B cell (primary cell): ENCODE measurements at regions not wholly inside any gene's neighbourhood (a gene's known extent, or its start where the extent isn't known, plus 50 kb on each side); places are given as distances from the start of the nearest gene placed in this dataset.

Experiments
- ATAC-seq: fragments of 200-7000 bp; cut with Tn5 transposase; one replicate; pipeline ENCODE4 v1.10.0; 2021; ENCODE audit warnings: low read depth, mild to moderate bottlenecking, moderate number of reproducible peaks, moderate library complexity
- CTCF ChIA-PET: fragments of 350-600 bp; sonication (Branson Sonifier 250); formaldehyde crosslinking; loops from one replicate; lab custom pipeline; 2021; ENCODE audit warnings: antibody characterized with exemption, inconsistent platforms; lab: Charles Lee
- POLR2A ChIA-PET: fragments of 350-600 bp; sonication (Branson Sonifier 250); formaldehyde crosslinking; loops from one replicate; lab custom pipeline; 2021; ENCODE audit warnings: antibody characterized with exemption; lab: Charles Lee
- DNase-seq: peaks from one replicate; pipeline ENCODE4 v3.0.0; 2013
- H2AFZ ChIP-seq: 2 replicates; pipeline ENCODE4 v1.6.1; 2012; ENCODE audit warnings: mild to moderate bottlenecking, low read depth, low read length; ENCODE audit not compliant: insufficient read depth, poor library complexity, severe bottlenecking
- H3K27ac ChIP-seq, 2 donors: 1 replicate in 1 of 2; 2 replicates in 1 of 2; pipeline ENCODE4 v1.5.1; 2012 to 2013; ENCODE audit warnings: low read length in 2 of 2, mild to moderate bottlenecking in 2 of 2, moderate library complexity in 1 of 2
- H3K27me3 ChIP-seq, 4 experiments: fragments of 200-600 bp in 1 of 4; sonication (generic) in 1 of 4; replicated peaks in 1 of 4; 1 replicate in 2 of 4; 2 replicates in 2 of 4; pipeline versions ENCODE4 v1.6.1 to v1.7.0; 2013 to 2016; ENCODE audit warnings: low read length in 3 of 4, mild to moderate bottlenecking in 2 of 4, mixed read lengths in 1 of 4, moderate library complexity in 1 of 4; ENCODE audit not compliant: insufficient read depth in 4 of 4, control insufficient read depth in 3 of 4; ENCODE audit errors: control extremely low read depth in 1 of 4
- H3K36me3 ChIP-seq, 2 experiments: replicated peaks in 1 of 2; 1 replicate in 1 of 2; 2 replicates in 1 of 2; pipeline versions ENCODE4 v1.6.1 to v1.7.1; 2013; ENCODE audit warnings: low read length in 1 of 2; ENCODE audit not compliant: insufficient read depth in 2 of 2, control insufficient read depth in 1 of 2; ENCODE audit errors: control extremely low read depth in 1 of 2, extremely low read depth in 1 of 2
- H3K4me1 ChIP-seq, 2 donors: fragments of 200-600 bp in 1 of 2; sonication (generic) in 1 of 2; 1 replicate in 1 of 2; 2 replicates in 1 of 2; pipeline versions ENCODE4 v1.5.1 to v1.6.1; 2013 to 2017; ENCODE audit warnings: low read length in 2 of 2; ENCODE audit not compliant: control insufficient read depth in 2 of 2, insufficient read depth in 2 of 2
- H3K4me2 ChIP-seq: replicated peaks from 2 replicates; pipeline ENCODE3; 2012; ENCODE audit warnings: mild to moderate bottlenecking, low read depth, low read length; ENCODE audit not compliant: poor library complexity, severe bottlenecking
- H3K4me3 ChIP-seq, 5 experiments: fragments of 200-600 bp in 1 of 5; sonication (generic) in 1 of 5; 1 replicate in 3 of 5; 2 replicates in 2 of 5; pipeline versions ENCODE4 v1.5.1 to v1.7.0; 2011 to 2016; ENCODE audit warnings: low read length in 4 of 5, mild to moderate bottlenecking in 4 of 5, low read depth in 2 of 5, control low read depth in 1 of 5, moderate library complexity in 1 of 5; ENCODE audit not compliant: insufficient read depth in 1 of 5; ENCODE audit errors: control extremely low read depth in 1 of 5, extremely low read depth in 1 of 5
- H3K79me2 ChIP-seq: fragments of 200-600 bp; sonication (generic); one replicate; pipeline ENCODE4 v1.6.0; 2016; ENCODE audit warnings: low read length; ENCODE audit not compliant: control insufficient read depth, insufficient read depth
- H3K9ac ChIP-seq: fragments of 200-600 bp; sonication (generic); 2 replicates; pipeline ENCODE4 v1.6.1; 2017; ENCODE audit warnings: mild to moderate bottlenecking, low read length, moderate library complexity
- H3K9me3 ChIP-seq, 3 donors: one replicate each; pipeline versions ENCODE4 v1.6.1 to v1.7.1; 2013; ENCODE audit warnings: low read length in 2 of 3; ENCODE audit not compliant: control insufficient read depth in 2 of 3, insufficient read depth in 1 of 3; ENCODE audit errors: control extremely low read depth in 1 of 3
- H4K20me1 ChIP-seq: 2 replicates; pipeline ENCODE4 v1.6.0; 2012; ENCODE audit warnings: mild to moderate bottlenecking, low read length; ENCODE audit not compliant: insufficient read depth, control insufficient read depth, poor library complexity, severe bottlenecking
- H3K27ac Mint-ChIP-seq: one replicate; pipeline ENCODE4 v1.8.0; 2021; ENCODE audit warnings: mixed read lengths
- H3K27me3 Mint-ChIP-seq: one replicate; pipeline ENCODE4 v1.8.0; 2021; ENCODE audit warnings: mixed read lengths
- H3K4me1 Mint-ChIP-seq: one replicate; pipeline ENCODE4 v1.8.0; 2021; ENCODE audit warnings: mixed read lengths
- H3K4me3 Mint-ChIP-seq: one replicate; pipeline ENCODE4 v1.8.0; 2021; ENCODE audit warnings: mixed read lengths
- H3K9me3 Mint-ChIP-seq: one replicate; pipeline ENCODE4 v1.8.0; 2022; ENCODE audit warnings: mixed read lengths; ENCODE audit not compliant: insufficient read depth
- EZH2 ChIP-seq: IDR thresholded peaks from 2 replicates; pipeline ENCODE4 v1.6.1; 2012; ENCODE audit warnings: borderline replicate concordance, low read depth, mild to moderate bottlenecking, moderate library complexity, low read length; ENCODE audit not compliant: insufficient read depth, poor library complexity, severe bottlenecking
- WGBS: methylation state at CpG from one replicate; pipeline ENCODE4 v1.1.5; 2013; ENCODE audit warnings: missing lambda C conversion rate; ENCODE audit not compliant: insufficient coverage; 5-methylcytosine and 5-hydroxymethylcytosine counted together
- intact Hi-C: fragments of 100-400 bp; cut with micrococcal nuclease; formaldehyde crosslinking; loops from one replicate; pipeline ENCODE4 v1.10.0; 2022
- TF ChIP-seq, protein P1 (sequence below): fragments of 200-600 bp; IDR thresholded peaks from one replicate; pipeline ENCODE4 v1.8.0; 2022; ENCODE audit warnings: antibody characterized with exemption, mild to moderate bottlenecking

DNA sequence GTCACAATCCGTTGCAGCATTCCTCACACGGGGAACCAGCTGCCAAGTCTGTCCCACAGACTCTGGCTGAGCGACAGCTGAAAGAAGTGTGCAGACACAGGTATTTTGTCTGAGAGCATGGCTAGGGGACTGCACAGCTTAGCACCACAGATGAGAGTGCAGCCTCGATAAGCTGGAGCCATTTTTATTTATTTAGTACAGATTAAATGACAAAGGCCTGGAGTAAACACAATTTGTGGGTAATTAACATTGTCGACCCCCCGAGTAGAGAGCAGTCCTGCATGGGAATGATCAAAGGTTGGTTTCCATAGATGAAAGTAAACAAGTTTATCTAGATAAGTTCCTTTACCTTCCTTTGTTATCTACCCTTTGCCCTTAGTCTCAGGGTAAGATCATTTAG, 836.2 kb downstream of the DACH1 start:
- H3K4me1 ChIP-seq: no peaks in the 10 kb centered on the region
- no peaks in the 10 kb centered on the region for H3K27me3 ChIP-seq
- no peaks in the 10 kb centered on the region for H3K36me3 ChIP-seq
- TF ChIP-seq, protein P1, sequence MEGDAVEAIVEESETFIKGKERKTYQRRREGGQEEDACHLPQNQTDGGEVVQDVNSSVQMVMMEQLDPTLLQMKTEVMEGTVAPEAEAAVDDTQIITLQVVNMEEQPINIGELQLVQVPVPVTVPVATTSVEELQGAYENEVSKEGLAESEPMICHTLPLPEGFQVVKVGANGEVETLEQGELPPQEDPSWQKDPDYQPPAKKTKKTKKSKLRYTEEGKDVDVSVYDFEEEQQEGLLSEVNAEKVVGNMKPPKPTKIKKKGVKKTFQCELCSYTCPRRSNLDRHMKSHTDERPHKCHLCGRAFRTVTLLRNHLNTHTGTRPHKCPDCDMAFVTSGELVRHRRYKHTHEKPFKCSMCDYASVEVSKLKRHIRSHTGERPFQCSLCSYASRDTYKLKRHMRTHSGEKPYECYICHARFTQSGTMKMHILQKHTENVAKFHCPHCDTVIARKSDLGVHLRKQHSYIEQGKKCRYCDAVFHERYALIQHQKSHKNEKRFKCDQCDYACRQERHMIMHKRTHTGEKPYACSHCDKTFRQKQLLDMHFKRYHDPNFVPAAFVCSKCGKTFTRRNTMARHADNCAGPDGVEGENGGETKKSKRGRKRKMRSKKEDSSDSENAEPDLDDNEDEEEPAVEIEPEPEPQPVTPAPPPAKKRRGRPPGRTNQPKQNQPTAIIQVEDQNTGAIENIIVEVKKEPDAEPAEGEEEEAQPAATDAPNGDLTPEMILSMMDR: no peak
- no peak for TF ChIP-seq EZH2
- H2AFZ ChIP-seq: no peak overlapping the region
- CTCF ChIA-PET: no interaction called here
- intact Hi-C loops: no loop called here
- H3K4me2 ChIP-seq: no peak overlapping the region
- peaks cover 0 to 23% (median 1%) of the 10 kb centered on the region in 3 donors for H3K9me3 ChIP-seq
- DNase-seq (no peak), ATAC-seq (no peak)
- Mint-ChIP-seq H3K27ac (no peak overlapping the region), H3K27me3 (no peaks in the 10 kb centered on the region), H3K4me3 (no peak overlapping the region), H3K4me1 (no peaks in the 10 kb centered on the region), H3K9me3 (peaks cover 12% of the 10 kb centered on the region)
- no peaks in the 10 kb centered on the region for H4K20me1 ChIP-seq
- no peak overlapping the region for H3K9ac ChIP-seq
- WGBS: 97% methylated on average over 3 of the region's 6 CpGs
- H3K4me3 ChIP-seq: no peak overlapping the region
- no peaks in the 10 kb centered on the region for H3K79me2 ChIP-seq
- POLR2A ChIA-PET: no interaction called here
- H3K27ac ChIP-seq: no peak overlapping the region

DNA sequence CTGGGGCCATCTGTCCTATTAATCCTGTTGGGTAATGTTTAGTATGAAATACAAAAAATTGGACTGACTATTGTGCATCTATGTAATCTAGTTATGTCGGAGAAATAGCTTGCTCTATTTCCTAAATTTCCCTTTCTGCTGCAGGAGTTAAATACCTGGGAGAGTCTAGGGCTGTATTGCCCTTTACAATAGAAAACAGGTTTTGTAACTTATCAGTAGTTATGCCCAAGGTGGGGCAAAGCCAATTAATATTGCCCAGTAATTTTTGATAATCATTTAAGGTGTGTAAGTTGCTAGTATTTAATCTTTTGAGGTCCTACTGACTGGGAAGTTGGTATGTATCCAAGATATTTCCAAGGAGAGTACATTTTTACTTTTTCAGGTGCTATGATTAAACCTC, 838.1 kb downstream of the DACH1 start:
- Mint-ChIP-seq H3K4me3 (no peak overlapping the region), H3K27me3 (no peaks in the 10 kb centered on the region), H3K27ac (no peak overlapping the region), H3K4me1 (no peaks in the 10 kb centered on the region), H3K9me3 (peaks cover 14% of the 10 kb centered on the region)
- H2AFZ ChIP-seq: no peak overlapping the region
- H3K27me3 ChIP-seq: no peaks in the 10 kb centered on the region
- H3K27ac ChIP-seq: no peak overlapping the region
- ATAC-seq: no peak
- POLR2A ChIA-PET: no interaction called here
- H3K4me2 ChIP-seq: no peak overlapping the region
- TF ChIP-seq, protein P1: no peak
- TF ChIP-seq EZH2: no peak
- peaks cover 0 to 18% (median 2%) of the 10 kb centered on the region in 3 donors for H3K9me3 ChIP-seq
- H3K4me3 ChIP-seq: no peak overlapping the region
- DNase-seq: no peak
- no peaks in the 10 kb centered on the region for H3K79me2 ChIP-seq
- H3K36me3 ChIP-seq: no peaks in the 10 kb centered on the region
- H3K4me1 ChIP-seq: no peaks in the 10 kb centered on the region
- no CpG with 5 or more reads among the region's 1 CpG for WGBS
- H4K20me1 ChIP-seq: no peaks in the 10 kb centered on the region
- CTCF ChIA-PET: no interaction called here
- H3K9ac ChIP-seq: no peak overlapping the region
- intact Hi-C loops: no loop called here
